ENCODE measurements at regions not wholly inside any gene's neighbourhood (a gene's known extent, or its start where the extent isn't known, plus 50 kb on each side); places are given as distances from the start of the nearest gene placed in this dataset.
A peak's percentile ranks its signal among the peaks of the same experiment; 100 is the strongest.

- H3K4me3 ChIP-seq (ENCODE audit: low read depth, low read length): no peak overlapping the region
- TF ChIP-seq, protein P1, sequence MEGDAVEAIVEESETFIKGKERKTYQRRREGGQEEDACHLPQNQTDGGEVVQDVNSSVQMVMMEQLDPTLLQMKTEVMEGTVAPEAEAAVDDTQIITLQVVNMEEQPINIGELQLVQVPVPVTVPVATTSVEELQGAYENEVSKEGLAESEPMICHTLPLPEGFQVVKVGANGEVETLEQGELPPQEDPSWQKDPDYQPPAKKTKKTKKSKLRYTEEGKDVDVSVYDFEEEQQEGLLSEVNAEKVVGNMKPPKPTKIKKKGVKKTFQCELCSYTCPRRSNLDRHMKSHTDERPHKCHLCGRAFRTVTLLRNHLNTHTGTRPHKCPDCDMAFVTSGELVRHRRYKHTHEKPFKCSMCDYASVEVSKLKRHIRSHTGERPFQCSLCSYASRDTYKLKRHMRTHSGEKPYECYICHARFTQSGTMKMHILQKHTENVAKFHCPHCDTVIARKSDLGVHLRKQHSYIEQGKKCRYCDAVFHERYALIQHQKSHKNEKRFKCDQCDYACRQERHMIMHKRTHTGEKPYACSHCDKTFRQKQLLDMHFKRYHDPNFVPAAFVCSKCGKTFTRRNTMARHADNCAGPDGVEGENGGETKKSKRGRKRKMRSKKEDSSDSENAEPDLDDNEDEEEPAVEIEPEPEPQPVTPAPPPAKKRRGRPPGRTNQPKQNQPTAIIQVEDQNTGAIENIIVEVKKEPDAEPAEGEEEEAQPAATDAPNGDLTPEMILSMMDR (IDR thresholded peaks at IDR 0.05; ENCODE audit: insufficient read depth, low read depth, low read length): no peak
These were observed 195.2 kb downstream of the IRX5 start for GRCh38 chr16:55125818-55126385.

DNA sequence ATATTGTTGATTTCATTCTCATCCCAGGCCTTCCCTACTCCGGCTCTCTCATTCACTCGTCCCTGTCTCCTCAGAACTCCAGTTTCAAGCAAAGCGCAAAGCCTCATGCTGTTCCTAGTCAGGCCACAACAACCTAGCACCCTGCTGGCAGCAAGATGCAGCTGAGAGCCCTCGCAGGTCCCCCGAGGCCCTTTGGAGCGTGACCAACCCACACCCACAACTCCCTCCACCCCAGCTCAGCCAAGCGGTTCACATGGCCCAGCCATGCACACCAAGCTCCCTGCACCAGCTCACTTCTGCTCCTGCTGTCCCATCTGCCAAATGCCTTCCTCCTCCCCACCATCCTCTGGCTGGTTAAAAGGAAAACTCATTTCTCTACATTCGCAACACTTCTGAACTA lies 195.8 kb downstream of the IRX5 start:
- no peak for DNase-seq (ENCODE audit: low read depth)
- no peak overlapping the region for H3K4me3 ChIP-seq (ENCODE audit: low read depth, low read length)
- TF ChIP-seq, protein P1 (IDR thresholded peaks at IDR 0.05; ENCODE audit: insufficient read depth, low read depth, low read length): no peak

More at GRCh38 chr16:55125818-55126385, 195.2 kb downstream of the IRX5 start:
- DNase-seq (ENCODE audit: low read depth): no peak

GRCh38 chr16:55130456-55130855 lies 193.5 kb upstream of the IRX6 start:
- TF ChIP-seq, protein P1 (IDR thresholded peaks at IDR 0.05; ENCODE audit: insufficient read depth, low read depth, low read length): no peak
- no peak for DNase-seq (ENCODE audit: low read depth)
- H3K4me3 ChIP-seq (ENCODE audit: low read depth, low read length): no peak overlapping the region

DNA sequence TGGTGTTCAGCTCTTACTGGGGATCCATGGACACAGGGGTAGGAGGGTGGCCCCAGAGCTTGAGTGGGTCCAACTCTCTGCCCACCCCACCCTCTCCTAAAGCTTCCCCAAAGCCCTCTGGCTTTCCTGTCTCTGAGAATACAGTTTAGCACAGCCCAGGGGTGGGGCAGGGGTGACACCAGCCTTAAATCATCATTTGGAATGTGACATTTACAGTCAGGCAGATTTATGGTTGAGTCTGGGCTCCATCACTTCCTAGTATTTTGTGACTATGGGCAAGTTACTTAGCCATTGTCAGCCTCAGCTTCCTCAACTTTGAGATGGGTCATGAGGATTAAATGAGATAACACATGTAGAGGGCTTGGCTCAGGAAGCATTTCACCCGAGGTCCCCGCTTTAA lies 193.1 kb upstream of the IRX6 start:
- DNase-seq (ENCODE audit: low read depth): no peak
- TF ChIP-seq, protein P1 (IDR thresholded peaks at IDR 0.05; ENCODE audit: insufficient read depth, low read depth, low read length): no peak

GRCh38 chr16:55133654-55134053 lies 190.3 kb upstream of the IRX6 start:
- no peak for DNase-seq (ENCODE audit: low read depth)
- H3K4me3 ChIP-seq (ENCODE audit: low read depth, low read length): no peak overlapping the region
- TF ChIP-seq, protein P1 (IDR thresholded peaks at IDR 0.05; ENCODE audit: insufficient read depth, low read depth, low read length): no peak

More for the DNA sequence above, 193.1 kb upstream of the IRX6 start:
- H3K4me3 ChIP-seq (ENCODE audit: low read depth, low read length): no peak overlapping the region

DNA sequence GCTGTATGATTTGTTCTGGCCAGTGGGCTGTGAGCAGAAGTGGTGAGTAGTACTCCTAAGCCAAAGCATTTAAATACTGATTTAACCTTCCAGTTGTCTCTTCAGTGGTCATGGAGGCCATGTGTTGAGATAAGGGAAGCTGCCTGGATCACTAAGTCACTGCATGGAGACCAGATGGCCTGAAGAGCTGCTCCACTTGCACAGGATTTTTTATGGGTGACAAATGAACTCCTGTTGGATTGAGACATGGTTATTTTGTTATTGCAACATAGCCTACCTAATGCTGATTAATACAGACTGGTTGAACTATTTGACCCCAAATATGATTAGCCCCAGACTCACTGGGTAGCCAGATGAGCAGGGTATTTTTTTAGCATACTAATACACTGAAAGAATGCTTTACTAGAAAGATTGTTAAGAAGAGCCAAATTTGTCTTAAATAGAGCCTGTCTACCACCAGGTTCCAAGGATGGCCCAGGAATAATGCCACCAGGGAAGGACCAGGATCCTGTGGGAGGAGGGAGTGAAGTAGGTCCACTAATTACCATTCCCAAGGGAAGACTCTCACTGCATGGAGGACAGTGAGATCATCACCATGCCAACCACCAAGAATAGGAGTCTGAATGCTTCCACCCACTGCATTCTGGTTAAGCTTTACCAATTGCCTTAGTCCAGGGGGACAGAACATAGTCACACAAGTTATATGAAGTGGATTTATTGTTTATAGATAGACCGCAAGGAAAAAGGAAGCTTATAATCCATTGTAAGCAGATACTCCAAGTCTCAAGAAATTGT lies 187.4 kb upstream of the IRX6 start:
- no peak overlapping the region for H3K4me3 ChIP-seq (ENCODE audit: low read depth, low read length)
- peak; percentile 59 for DNase-seq (ENCODE audit: low read depth)
- TF ChIP-seq, protein P1 (IDR thresholded peaks at IDR 0.05; ENCODE audit: insufficient read depth, low read depth, low read length): no peak

All from fibroblast of villous mesenchyme (primary cell).